Upper lobe of left lung (tissue), 4 donors: ENCODE measurements at regions not wholly inside any gene's neighbourhood (a gene's known extent, or its start where the extent isn't known, plus 50 kb on each side); places are given as distances from the start of the nearest gene placed in this dataset.

ENCODE experiments used
- EP300 ChIP-seq, 4 donors: sonication (generic); formaldehyde crosslinking; IDR thresholded peaks; one replicate each; pipeline ENCODE4 v1.5.1; 2017; ENCODE audit warnings: antibody characterized with exemption in 4 of 4, control low read depth in 2 of 4
- POLR2A ChIP-seq, 4 donors: fragments of 450-650 bp; IDR thresholded peaks; one replicate each; pipeline ENCODE4 v1.5.1; 2016 to 2017; ENCODE audit warnings: antibody characterized with exemption in 4 of 4, mild to moderate bottlenecking in 2 of 4
- POLR2AphosphoS5 ChIP-seq, 2 donors: sonication (generic); formaldehyde crosslinking; IDR thresholded peaks; one replicate each; pipeline ENCODE4 v1.5.1; 2017; ENCODE audit warnings: antibody characterized with exemption in 2 of 2
- TF ChIP-seq, protein P1 (sequence below), 6 experiments: fragments of 450-650 bp in 4 of 6; fragments of 200-600 bp in 2 of 6; sonication (generic) in 2 of 6; IDR thresholded peaks; one replicate each; pipeline ENCODE4 v1.5.1; 2016 to 2019; ENCODE audit warnings: antibody characterized with exemption in 6 of 6

DNA sequence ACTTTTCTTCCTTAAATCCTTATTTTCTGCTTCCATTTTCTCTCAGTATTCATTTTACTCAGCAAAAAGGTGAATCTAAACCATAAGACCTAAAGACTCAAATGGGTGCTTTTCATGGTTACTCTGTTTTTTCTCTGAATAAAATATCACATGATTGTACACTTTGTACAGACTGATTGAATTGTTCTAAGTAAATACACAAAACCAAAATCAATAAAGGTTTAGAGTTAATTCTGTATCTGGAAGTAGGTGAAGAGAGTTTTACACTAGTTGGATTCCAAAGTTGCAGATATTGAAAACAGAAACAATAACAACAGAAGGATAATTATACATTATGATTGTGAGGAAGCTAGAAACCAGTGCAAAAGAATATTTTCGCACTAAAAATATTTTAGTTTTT is 546.2 kb downstream of the TUSC7 start:
- TF ChIP-seq, protein P1, sequence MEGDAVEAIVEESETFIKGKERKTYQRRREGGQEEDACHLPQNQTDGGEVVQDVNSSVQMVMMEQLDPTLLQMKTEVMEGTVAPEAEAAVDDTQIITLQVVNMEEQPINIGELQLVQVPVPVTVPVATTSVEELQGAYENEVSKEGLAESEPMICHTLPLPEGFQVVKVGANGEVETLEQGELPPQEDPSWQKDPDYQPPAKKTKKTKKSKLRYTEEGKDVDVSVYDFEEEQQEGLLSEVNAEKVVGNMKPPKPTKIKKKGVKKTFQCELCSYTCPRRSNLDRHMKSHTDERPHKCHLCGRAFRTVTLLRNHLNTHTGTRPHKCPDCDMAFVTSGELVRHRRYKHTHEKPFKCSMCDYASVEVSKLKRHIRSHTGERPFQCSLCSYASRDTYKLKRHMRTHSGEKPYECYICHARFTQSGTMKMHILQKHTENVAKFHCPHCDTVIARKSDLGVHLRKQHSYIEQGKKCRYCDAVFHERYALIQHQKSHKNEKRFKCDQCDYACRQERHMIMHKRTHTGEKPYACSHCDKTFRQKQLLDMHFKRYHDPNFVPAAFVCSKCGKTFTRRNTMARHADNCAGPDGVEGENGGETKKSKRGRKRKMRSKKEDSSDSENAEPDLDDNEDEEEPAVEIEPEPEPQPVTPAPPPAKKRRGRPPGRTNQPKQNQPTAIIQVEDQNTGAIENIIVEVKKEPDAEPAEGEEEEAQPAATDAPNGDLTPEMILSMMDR (IDR thresholded peaks at IDR 0.05), result no peak
- TF ChIP-seq EP300 (IDR thresholded peaks at IDR 0.05) (no peak), POLR2AphosphoS5 (IDR thresholded peaks at IDR 0.05) (no peak), POLR2A (IDR thresholded peaks at IDR 0.05) (no peak)
